ENCODE measurements at regions not wholly inside any gene's neighbourhood (a gene's known extent, or its start where the extent isn't known, plus 50 kb on each side); places are given as distances from the start of the nearest gene placed in this dataset.
A peak's percentile ranks its signal among the peaks of the same experiment; 100 is the strongest.

GRCh38 chr5:57581222-57581621, 98.6 kb upstream of the ACTBL2 start:
- Mint-ChIP-seq H3K27me3 (peaks cover 15% of the 10 kb centered on the region), H3K4me1 (no peaks in the 10 kb centered on the region)
- ATAC-seq (replicated peaks), result no peak

GRCh38 chr5:57577432-57578175, 95.0 kb upstream of the ACTBL2 start:
- Mint-ChIP-seq H3K4me3 (no peak overlapping the region), H3K27ac (no peak overlapping the region), H3K4me1 (no peaks in the 10 kb centered on the region), H3K9me3 (no peaks in the 10 kb centered on the region), H3K27me3 (peaks cover 10% of the 10 kb centered on the region), H3K36me3 (ENCODE audit: low read depth) (no peaks in the 10 kb centered on the region)
- no peak for ATAC-seq (replicated peaks)

More at GRCh38 chr5:57581222-57581621, 98.6 kb upstream of the ACTBL2 start:
- H3K9me3 Mint-ChIP-seq, result peaks cover 3% of the 10 kb centered on the region
- no peaks in the 10 kb centered on the region for H3K36me3 Mint-ChIP-seq (ENCODE audit: low read depth)
- H3K27ac Mint-ChIP-seq, result no peak overlapping the region
- H3K4me3 Mint-ChIP-seq, result no peak overlapping the region

GRCh38 chr5:57576317-57576716, 93.7 kb upstream of the ACTBL2 start:
- H3K27ac Mint-ChIP-seq, result no peak overlapping the region
- H3K36me3 Mint-ChIP-seq (ENCODE audit: low read depth), result no peaks in the 10 kb centered on the region
- no peak overlapping the region for H3K4me3 Mint-ChIP-seq
- peaks cover 11% of the 10 kb centered on the region for H3K27me3 Mint-ChIP-seq
- H3K4me1 Mint-ChIP-seq, result no peaks in the 10 kb centered on the region
- H3K9me3 Mint-ChIP-seq, result no peaks in the 10 kb centered on the region
- ATAC-seq (replicated peaks), result no peak

- no peak overlapping the region for H3K27ac Mint-ChIP-seq
- H3K36me3 Mint-ChIP-seq (ENCODE audit: low read depth), result no peaks in the 10 kb centered on the region
- no peaks in the 10 kb centered on the region for H3K4me1 Mint-ChIP-seq
- peaks cover 13% of the 10 kb centered on the region for H3K27me3 Mint-ChIP-seq
- no peaks in the 10 kb centered on the region for H3K9me3 Mint-ChIP-seq
- ATAC-seq (replicated peaks), result no peak
- H3K4me3 Mint-ChIP-seq, result no peak overlapping the region
Measured at GRCh38 chr5:57575839-57576238, 93.2 kb upstream of the ACTBL2 start.

- no peaks in the 10 kb centered on the region for H3K36me3 Mint-ChIP-seq (ENCODE audit: low read depth)
- no peak overlapping the region for H3K4me3 Mint-ChIP-seq
- peaks cover 11% of the 10 kb centered on the region for H3K27me3 Mint-ChIP-seq
- no peak overlapping the region for H3K27ac Mint-ChIP-seq
- no peaks in the 10 kb centered on the region for H3K4me1 Mint-ChIP-seq
- ATAC-seq (replicated peaks), result no peak
- no peaks in the 10 kb centered on the region for H3K9me3 Mint-ChIP-seq
Measured at GRCh38 chr5:57572461-57572860, 89.8 kb upstream of the ACTBL2 start.

GRCh38 chr5:57569601-57570000, 87.0 kb upstream of the ACTBL2 start:
- Mint-ChIP-seq H3K36me3 (ENCODE audit: low read depth) (no peaks in the 10 kb centered on the region), H3K4me1 (no peaks in the 10 kb centered on the region), H3K27me3 (peaks cover 9% of the 10 kb centered on the region), H3K9me3 (no peaks in the 10 kb centered on the region), H3K4me3 (no peak overlapping the region), H3K27ac (no peak overlapping the region)
- ATAC-seq (replicated peaks), result no peak

GRCh38 chr5:57568136-57568535, 85.5 kb upstream of the ACTBL2 start:
- no peaks in the 10 kb centered on the region for H3K9me3 Mint-ChIP-seq
- no peak for ATAC-seq (replicated peaks)

GRCh38 chr5:57566914-57567313, 84.3 kb upstream of the ACTBL2 start:
- Mint-ChIP-seq H3K4me1 (no peaks in the 10 kb centered on the region), H3K36me3 (ENCODE audit: low read depth) (no peaks in the 10 kb centered on the region), H3K4me3 (no peak overlapping the region), H3K9me3 (no peaks in the 10 kb centered on the region), H3K27ac (no peak overlapping the region), H3K27me3 (peaks cover 36% of the 10 kb centered on the region)
- no peak for ATAC-seq (replicated peaks)

More at GRCh38 chr5:57568136-57568535, 85.5 kb upstream of the ACTBL2 start:
- Mint-ChIP-seq H3K27me3 (peaks cover 24% of the 10 kb centered on the region), H3K36me3 (ENCODE audit: low read depth) (no peaks in the 10 kb centered on the region), H3K4me1 (no peaks in the 10 kb centered on the region), H3K4me3 (no peak overlapping the region), H3K27ac (no peak overlapping the region)

- no peaks in the 10 kb centered on the region for H3K4me1 Mint-ChIP-seq
- H3K27me3 Mint-ChIP-seq, result peaks cover 45% of the 10 kb centered on the region
- H3K36me3 Mint-ChIP-seq (ENCODE audit: low read depth), result no peaks in the 10 kb centered on the region
- no peak overlapping the region for H3K27ac Mint-ChIP-seq
- no peak overlapping the region for H3K4me3 Mint-ChIP-seq
- no peaks in the 10 kb centered on the region for H3K9me3 Mint-ChIP-seq
- ATAC-seq (replicated peaks), result no peak
Measured at GRCh38 chr5:57561231-57561842, 78.7 kb upstream of the ACTBL2 start.

- Mint-ChIP-seq H3K27me3 (peaks cover 40% of the 10 kb centered on the region), H3K4me1 (no peaks in the 10 kb centered on the region), H3K9me3 (no peaks in the 10 kb centered on the region), H3K4me3 (no peak overlapping the region), H3K27ac (no peak overlapping the region), H3K36me3 (ENCODE audit: low read depth) (no peaks in the 10 kb centered on the region)
- ATAC-seq (replicated peaks), result no peak
Measured at GRCh38 chr5:57559110-57559635, 76.6 kb upstream of the ACTBL2 start.

GRCh38 chr5:57552033-57552432, 69.4 kb upstream of the ACTBL2 start:
- H3K27ac Mint-ChIP-seq, result no peak overlapping the region
- no peak for ATAC-seq (replicated peaks)
- H3K4me1 Mint-ChIP-seq, result no peaks in the 10 kb centered on the region
- peaks cover 13% of the 10 kb centered on the region for H3K27me3 Mint-ChIP-seq
- no peaks in the 10 kb centered on the region for H3K36me3 Mint-ChIP-seq (ENCODE audit: low read depth)
- H3K9me3 Mint-ChIP-seq, result no peaks in the 10 kb centered on the region
- no peak overlapping the region for H3K4me3 Mint-ChIP-seq

GRCh38 chr5:57551251-57551650, 68.6 kb upstream of the ACTBL2 start:
- Mint-ChIP-seq H3K27ac (no peak overlapping the region), H3K9me3 (no peaks in the 10 kb centered on the region), H3K36me3 (ENCODE audit: low read depth) (no peaks in the 10 kb centered on the region), H3K4me3 (no peak overlapping the region), H3K4me1 (no peaks in the 10 kb centered on the region), H3K27me3 (peaks cover 11% of the 10 kb centered on the region)
- peak; percentile 28 for ATAC-seq (replicated peaks)

GRCh38 chr5:57550132-57550531, 67.5 kb upstream of the ACTBL2 start:
- peaks cover 9% of the 10 kb centered on the region for H3K27me3 Mint-ChIP-seq
- no peak for ATAC-seq (replicated peaks)
- H3K27ac Mint-ChIP-seq, result no peak overlapping the region

GRCh38 chr5:57549566-57549965, 67.0 kb upstream of the ACTBL2 start:
- peaks cover 9% of the 10 kb centered on the region for H3K27me3 Mint-ChIP-seq
- no peak overlapping the region for H3K4me3 Mint-ChIP-seq
- H3K36me3 Mint-ChIP-seq (ENCODE audit: low read depth), result no peaks in the 10 kb centered on the region
- no peaks in the 10 kb centered on the region for H3K4me1 Mint-ChIP-seq
- no peaks in the 10 kb centered on the region for H3K9me3 Mint-ChIP-seq
- ATAC-seq (replicated peaks), result no peak
- no peak overlapping the region for H3K27ac Mint-ChIP-seq

More at GRCh38 chr5:57550132-57550531, 67.5 kb upstream of the ACTBL2 start:
- Mint-ChIP-seq H3K9me3 (no peaks in the 10 kb centered on the region), H3K4me1 (no peaks in the 10 kb centered on the region), H3K4me3 (no peak overlapping the region), H3K36me3 (ENCODE audit: low read depth) (no peaks in the 10 kb centered on the region)

GRCh38 chr5:57540823-57541222, 58.2 kb upstream of the ACTBL2 start:
- no peak for ATAC-seq (replicated peaks)
- Mint-ChIP-seq H3K27ac (no peak overlapping the region), H3K36me3 (ENCODE audit: low read depth) (no peaks in the 10 kb centered on the region)

More at GRCh38 chr5:57540823-57541222, 58.2 kb upstream of the ACTBL2 start:
- Mint-ChIP-seq H3K27me3 (peaks cover 16% of the 10 kb centered on the region), H3K9me3 (no peaks in the 10 kb centered on the region), H3K4me3 (no peak overlapping the region), H3K4me1 (no peaks in the 10 kb centered on the region)
